K562 (cell line): ENCODE measurements at regions not wholly inside any gene's neighbourhood (a gene's known extent, or its start where the extent isn't known, plus 50 kb on each side); places are given as distances from the start of the nearest gene placed in this dataset.

Experiments used
- ATAC-seq: fragments of 200-7000 bp; cut with Tn5 transposase; 3 replicates; pipeline ENCODE4 v1.9.1; 2020; ENCODE audit warnings: moderate library complexity
- BruUV-seq: library from RNA; stranded (reverse); fragments of 400-500 nt; replicated peaks from 2 replicates; lab custom pipeline; 2021; lab: Mats Ljungman, UMichigan
- CTCF ChIA-PET: fragments of 300-600 bp; formaldehyde crosslinking; extraction: SDS; loops from one replicate; lab custom pipeline; 2021; ENCODE audit warnings: low intra/inter-chr PET ratio; lab: Yijun Ruan, JAX
- POLR2A ChIA-PET: fragments of 300-600, 350-650 bp; sonication (Branson Sonifier 250); formaldehyde crosslinking; extraction: SDS; loops from one replicate; lab custom pipeline; 2021; ENCODE audit warnings: antibody characterized with exemption, inconsistent platforms; lab: Yijun Ruan, JAX
- DNase-seq, 4 experiments: peaks; one replicate each; pipeline versions ENCODE4 v3.0.0 to v3.0.0-alpha.2; 2011 to 2018; ENCODE audit warnings: low spot score in 3 of 4, mixed read lengths in 3 of 4; ENCODE audit errors: extremely low read depth in 1 of 4
- FAIRE-seq: peaks from 2 replicates; lab custom pipeline; 2011; peaks lifted over from hg19 to GRCh38; lab: Jason Lieb, UNC
- H2AFZ ChIP-seq: 2 replicates; pipeline ENCODE4 v1.6.0; 2011; ENCODE audit warnings: low read depth, low read length, control low read depth, inconsistent platforms
- H3K27ac ChIP-seq: fragments of 200-600 bp; 3 replicates; pipeline ENCODE4 v1.8.0; 2011; ENCODE audit warnings: low read depth, mild to moderate bottlenecking, control low read depth, inconsistent platforms, low read length, moderate library complexity, mixed read lengths; ENCODE audit errors: extremely low read depth
- H3K27me3 ChIP-seq, 2 experiments: fragments of 300-600 bp in 1 of 2; 2 replicates in 1 of 2; 3 replicates in 1 of 2; pipeline versions ENCODE4 v1.6.0 to v1.8.0; 2011; ENCODE audit warnings: inconsistent platforms in 2 of 2, low read length in 2 of 2, mild to moderate bottlenecking in 1 of 2, mixed read lengths in 1 of 2, moderate library complexity in 1 of 2; ENCODE audit not compliant: control insufficient read depth in 2 of 2, insufficient read depth in 2 of 2
- H3K36me3 ChIP-seq: fragments of 300-600 bp; 3 replicates; pipeline ENCODE4 v1.8.0; 2011; ENCODE audit warnings: mild to moderate bottlenecking, low read length, inconsistent platforms; ENCODE audit not compliant: control insufficient read depth, insufficient read depth
- H3K4me1 ChIP-seq, 2 experiments: fragments of 200-600 bp in 1 of 2; replicated peaks in 1 of 2; 2 replicates in 1 of 2; 3 replicates in 1 of 2; pipeline versions ENCODE4 v1.5.1 to v1.8.0; 2011; ENCODE audit warnings: inconsistent platforms in 2 of 2, low read length in 2 of 2, mild to moderate bottlenecking in 1 of 2, mixed read lengths in 1 of 2, moderate library complexity in 1 of 2; ENCODE audit not compliant: control insufficient read depth in 2 of 2, insufficient read depth in 2 of 2
- H3K4me2 ChIP-seq: 2 replicates; pipeline ENCODE4 v1.6.1; 2011; ENCODE audit warnings: low read length, control low read depth, inconsistent platforms, mixed read lengths; ENCODE audit not compliant: insufficient read depth
- H3K4me3 ChIP-seq: fragments of 200-600 bp; sonication (generic), shearing (Covaris generic); 2 replicates; pipeline ENCODE4 v1.5.1; 2016; ENCODE audit warnings: control low read depth, inconsistent platforms
- H3K79me2 ChIP-seq: fragments of 200-600 bp; 3 replicates; pipeline ENCODE4 v1.8.0; 2011; ENCODE audit warnings: low read length, inconsistent platforms; ENCODE audit not compliant: control insufficient read depth, insufficient read depth
- H3K9ac ChIP-seq, 2 experiments: 2 replicates each; pipeline versions ENCODE4 v1.6.0 to v1.6.1; 2011; ENCODE audit warnings: low read depth in 2 of 2, low read length in 2 of 2, control low read depth in 1 of 2, inconsistent platforms in 1 of 2, mild to moderate bottlenecking in 1 of 2, mixed read lengths in 1 of 2; ENCODE audit not compliant: insufficient read depth in 1 of 2
- H3K9me1 ChIP-seq: one replicate; pipeline ENCODE4 v1.6.0; 2011; ENCODE audit warnings: inconsistent platforms, mild to moderate bottlenecking, low read length, moderate library complexity; ENCODE audit not compliant: control insufficient read depth, insufficient read depth
- H3K9me3 ChIP-seq: replicated peaks from 2 replicates; pipeline ENCODE4 v1.5.1; 2011; ENCODE audit warnings: low read depth, low read length, inconsistent platforms; ENCODE audit not compliant: control insufficient read depth, insufficient read depth
- H4K20me1 ChIP-seq: replicated peaks from 2 replicates; pipeline ENCODE4 v1.6.1; 2011; ENCODE audit warnings: low read length, inconsistent platforms, mixed read lengths; ENCODE audit not compliant: control insufficient read depth, insufficient read depth
- E2F5 ChIP-seq: sonication (generic); formaldehyde crosslinking; IDR thresholded peaks from 2 replicates; pipeline ENCODE4 v1.8.0; 2022; ENCODE audit warnings: mild to moderate bottlenecking, missing genetic modification reagents
- ILF3 ChIP-seq: fragments of 450-650 bp; IDR thresholded peaks from 2 replicates; pipeline ENCODE4 v1.6.1; 2018; ENCODE audit warnings: antibody characterized with exemption, mild to moderate bottlenecking, moderate library complexity, borderline replicate concordance
- NONO ChIP-seq, 2 experiments: fragments of 200-400 bp in 1 of 2; fragments of 450-650 bp in 1 of 2; formaldehyde crosslinking in 1 of 2; IDR thresholded peaks; 2 replicates each; pipeline ENCODE4 v1.6.1; 2017; ENCODE audit warnings: low read depth in 2 of 2, mild to moderate bottlenecking in 2 of 2, moderate library complexity in 2 of 2, low read length in 1 of 2
- SETDB1 ChIP-seq: IDR thresholded peaks from one replicate; pipeline ENCODE4 v1.6.1; 2012; ENCODE audit warnings: low read length, control low read depth, inconsistent platforms
- SNIP1 ChIP-seq: fragments of 450-650 bp; IDR thresholded peaks from 2 replicates; pipeline ENCODE4 v1.7.1; 2017; ENCODE audit warnings: low read depth, mild to moderate bottlenecking
- ZNF184 ChIP-seq: sonication (generic); formaldehyde crosslinking; IDR thresholded peaks from 2 replicates; pipeline ENCODE4 v1.5.0; 2020; ENCODE audit warnings: missing genetic modification reagents
- ZNF644 ChIP-seq: fragments of 200-800 bp; sonication (Bioruptor generic); IDR thresholded peaks from 2 replicates; pipeline ENCODE4 v1.6.1; 2016; ENCODE audit warnings: low read depth, missing genetic modification characterization, missing compliant biosample characterization
- WGBS: fragments of 100-300 bp; shearing (Covaris generic); methylation state at CpG from one replicate; pipeline ENCODE4 v1.1.6; 2016; ENCODE audit warnings: low coverage, mixed read lengths; ENCODE audit not compliant: insufficient coverage; ENCODE audit errors: missing lambda C conversion rate; 5-methylcytosine and 5-hydroxymethylcytosine counted together
- in situ Hi-C: fragments of 300-500 bp; cut with MboI; formaldehyde crosslinking; loops from 4 replicates; pipeline ENCODE4 v1.15.0; 2018; ENCODE audit warnings: inconsistent platforms, mixed read lengths
- intact Hi-C: fragments of 100-400 bp; cut with micrococcal nuclease; formaldehyde crosslinking; loops from 2 replicates; pipeline ENCODE4 v1.14.2; 2022
- TF ChIP-seq, protein P1 (sequence below): fragments of 250-450 bp; sonication (Bioruptor Pico); IDR thresholded peaks from 2 replicates; pipeline ENCODE4 v1.8.0; 2021; ENCODE audit warnings: moderate library complexity, mild to moderate bottlenecking, inconsistent platforms

DNA sequence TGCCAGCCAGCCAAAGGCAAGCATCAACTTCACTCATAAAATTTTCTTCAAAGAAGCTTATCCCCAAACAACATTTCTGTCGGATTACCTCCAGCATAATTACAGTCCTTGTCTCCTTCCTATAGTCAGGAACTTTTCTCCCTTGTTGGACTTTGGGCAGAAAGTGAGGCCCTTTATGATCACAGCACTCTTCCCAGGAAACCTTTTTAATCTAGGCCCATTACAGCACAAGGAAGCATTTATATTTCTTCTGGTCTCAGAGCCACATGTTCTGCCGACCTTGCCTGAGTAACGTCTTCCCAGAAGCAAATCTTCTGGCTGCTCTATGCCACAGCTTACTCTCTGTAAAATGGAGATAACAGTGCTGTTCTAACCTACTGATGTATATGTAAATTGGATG, 437.2 kb upstream of the SLC35B3 start:
- H3K79me2 ChIP-seq: no peaks in the 10 kb centered on the region
- ChIA-PET CTCF (no interaction called here), POLR2A (no interaction called here)
- H3K4me2 ChIP-seq: no peak overlapping the region
- FAIRE-seq (no peak), ATAC-seq (no peak), DNase-seq (no peak)
- H2AFZ ChIP-seq: no peak overlapping the region
- intact Hi-C loops (no loop called here), in situ Hi-C loops (no loop called here)
- no peaks in the 10 kb centered on the region for H3K9me1 ChIP-seq
- no peak overlapping the region for H3K4me3 ChIP-seq
- no peak overlapping the region for H3K27ac ChIP-seq
- H3K9ac ChIP-seq: no peak overlapping the region
- 7% methylated on average over 3 of the region's 3 CpGs for WGBS
- BruUV-seq: no TSS peak
- H3K4me1 ChIP-seq: no peaks in the 10 kb centered on the region
- no peaks in the 10 kb centered on the region for H3K36me3 ChIP-seq
- no peak for TF ChIP-seq ZNF644 (tag)
- TF ChIP-seq ILF3: no peak
- no peak for TF ChIP-seq SNIP1
- TF ChIP-seq, all 486 proteins: peak for 0
- H3K9me3 ChIP-seq: no peaks in the 10 kb centered on the region
- H3K27me3 ChIP-seq: no peaks in the 10 kb centered on the region
- H4K20me1 ChIP-seq: no peaks in the 10 kb centered on the region

DNA sequence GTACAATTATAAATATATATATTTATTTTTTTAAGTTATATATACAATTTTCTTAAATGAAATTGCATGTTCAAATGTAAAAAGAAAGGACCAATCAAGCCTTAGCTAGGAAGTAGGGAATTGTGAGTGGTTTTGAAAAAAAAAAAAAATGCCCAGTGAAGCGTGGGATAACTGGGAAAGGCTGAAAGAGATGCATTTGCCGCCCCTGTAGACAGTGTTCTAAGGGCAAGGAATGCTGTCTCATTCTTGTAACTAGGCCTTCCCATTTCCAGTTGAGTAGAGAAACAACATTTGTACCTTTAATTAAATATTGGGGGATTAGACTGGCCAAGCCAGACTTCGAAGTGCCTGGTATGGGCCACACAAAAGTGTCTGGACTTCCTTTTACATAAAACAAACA, 430.1 kb upstream of the SLC35B3 start:
- Histone ChIP-seq H3K9ac (no peak overlapping the region), H4K20me1 (no peaks in the 10 kb centered on the region), H3K9me3 (peaks cover 2% of the 10 kb centered on the region), H3K4me1 (no peaks in the 10 kb centered on the region), H3K27ac (no peak overlapping the region), H3K36me3 (no peaks in the 10 kb centered on the region), H3K79me2 (no peaks in the 10 kb centered on the region), H3K4me2 (no peak overlapping the region), H3K4me3 (no peak overlapping the region), H3K27me3 (no peaks in the 10 kb centered on the region), H2AFZ (no peak overlapping the region), H3K9me1 (no peaks in the 10 kb centered on the region)
- POLR2A ChIA-PET: no interaction called here
- ATAC-seq: no peak
- TF ChIP-seq ZNF184 (CRISPR knock-in tag) (no peak), E2F5 (no peak), NONO (IDR thresholded peaks at IDR 0.05; ENCODE audit: low read depth in 2 of 2, low read length in 1 of 2) (no peak), SETDB1 (no peak)
- TF ChIP-seq, protein P1, sequence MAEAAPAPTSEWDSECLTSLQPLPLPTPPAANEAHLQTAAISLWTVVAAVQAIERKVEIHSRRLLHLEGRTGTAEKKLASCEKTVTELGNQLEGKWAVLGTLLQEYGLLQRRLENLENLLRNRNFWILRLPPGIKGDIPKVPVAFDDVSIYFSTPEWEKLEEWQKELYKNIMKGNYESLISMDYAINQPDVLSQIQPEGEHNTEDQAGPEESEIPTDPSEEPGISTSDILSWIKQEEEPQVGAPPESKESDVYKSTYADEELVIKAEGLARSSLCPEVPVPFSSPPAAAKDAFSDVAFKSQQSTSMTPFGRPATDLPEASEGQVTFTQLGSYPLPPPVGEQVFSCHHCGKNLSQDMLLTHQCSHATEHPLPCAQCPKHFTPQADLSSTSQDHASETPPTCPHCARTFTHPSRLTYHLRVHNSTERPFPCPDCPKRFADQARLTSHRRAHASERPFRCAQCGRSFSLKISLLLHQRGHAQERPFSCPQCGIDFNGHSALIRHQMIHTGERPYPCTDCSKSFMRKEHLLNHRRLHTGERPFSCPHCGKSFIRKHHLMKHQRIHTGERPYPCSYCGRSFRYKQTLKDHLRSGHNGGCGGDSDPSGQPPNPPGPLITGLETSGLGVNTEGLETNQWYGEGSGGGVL (CRISPR knock-in tag): no peak
- in situ Hi-C loops: no loop called here
- DNase-seq: no peak
- CTCF ChIA-PET: no interaction called here
- intact Hi-C loops: no loop called here
- 0% methylated on average over 3 of the region's 3 CpGs for WGBS
- no TSS peak for BruUV-seq
- FAIRE-seq: no peak
